Astrocyte of the cerebellum (primary cell): ENCODE measurements at regions not wholly inside any gene's neighbourhood (a gene's known extent, or its start where the extent isn't known, plus 50 kb on each side); places are given as distances from the start of the nearest gene placed in this dataset.

Experiments used
- DNase-seq: peaks from one replicate; pipeline ENCODE4 v3.0.0-alpha.2; 2011; ENCODE audit warnings: low read depth
- H3K4me3 ChIP-seq: 2 replicates; pipeline ENCODE4 v1.5.1; 2011; ENCODE audit warnings: mild to moderate bottlenecking, low read depth, low read length, moderate library complexity
- CTCF ChIP-seq: IDR thresholded peaks from 2 replicates; pipeline ENCODE4 v1.5.1; 2012; ENCODE audit warnings: low read length, low read depth, moderate library complexity, mild to moderate bottlenecking; ENCODE audit errors: missing control alignments
- in situ Hi-C: cut with HindIII; loops from 2 replicates; pipeline ENCODE4 v1.10.0; 2017; ENCODE audit warnings: low sequenced_read_pairs

GRCh38 chr16:7101054-7101453 lies 231.6 kb upstream of the RBFOX1 start:
- no peak for DNase-seq
- no peak for TF ChIP-seq CTCF
- in situ Hi-C loops: no loop called here

GRCh38 chr16:7097518-7097917 lies 235.1 kb upstream of the RBFOX1 start:
- no peak for TF ChIP-seq CTCF
- DNase-seq: no peak

More at GRCh38 chr16:7101054-7101453, 231.6 kb upstream of the RBFOX1 start:
- no peak overlapping the region for H3K4me3 ChIP-seq

GRCh38 chr16:7093511-7093910 lies 239.1 kb upstream of the RBFOX1 start:
- no peak for DNase-seq
- TF ChIP-seq CTCF: no peak
- in situ Hi-C loops: loop anchor here (5.0 kb wide), 1 partner anchor 36 kb away; no protein-coding TSS in a partner anchor
- no peak overlapping the region for H3K4me3 ChIP-seq

More at GRCh38 chr16:7097518-7097917, 235.1 kb upstream of the RBFOX1 start:
- no peak overlapping the region for H3K4me3 ChIP-seq
- in situ Hi-C loops: no loop called here

GRCh38 chr16:7090628-7091115 lies 242.0 kb upstream of the RBFOX1 start:
- in situ Hi-C loops: loop anchor here (5.0 kb wide), 1 partner anchor 33 kb away; no protein-coding TSS in a partner anchor
- no peak overlapping the region for H3K4me3 ChIP-seq
- DNase-seq: no peak
- TF ChIP-seq CTCF: no peak

GRCh38 chr16:7089751-7090150 lies 242.9 kb upstream of the RBFOX1 start:
- DNase-seq: no peak
- no peak for TF ChIP-seq CTCF
- no peak overlapping the region for H3K4me3 ChIP-seq
- in situ Hi-C loops: loop anchor here (5.0 kb wide), 1 partner anchor 32 kb away; no protein-coding TSS in a partner anchor

GRCh38 chr16:7088711-7089110 lies 243.9 kb upstream of the RBFOX1 start:
- in situ Hi-C loops: no loop called here
- H3K4me3 ChIP-seq: no peak overlapping the region
- TF ChIP-seq CTCF: no peak
- no peak for DNase-seq
